ENCODE measurements at regions not wholly inside any gene's neighbourhood (a gene's known extent, or its start where the extent isn't known, plus 50 kb on each side); places are given as distances from the start of the nearest gene placed in this dataset.

DNA sequence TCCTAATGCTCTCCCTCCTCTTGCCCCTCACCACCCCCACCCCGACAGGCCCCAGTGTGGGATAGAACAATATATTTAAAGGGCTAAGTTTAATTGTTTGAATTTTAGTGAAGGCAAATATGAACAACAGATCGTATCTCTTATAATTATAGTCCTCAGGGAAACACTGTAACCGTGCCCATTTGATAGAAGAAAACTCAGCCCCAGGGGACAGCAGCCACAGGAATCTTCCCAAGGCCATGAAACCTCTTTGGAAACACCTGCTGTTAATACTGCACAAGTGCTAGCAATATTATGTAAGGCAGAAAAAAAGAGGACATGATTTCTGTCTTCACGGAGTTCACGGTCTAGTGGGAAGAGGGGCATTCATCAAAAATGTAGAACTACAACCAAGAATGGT lies 142.2 kb downstream of the URB2 start:
- TF ChIP-seq, protein P1, sequence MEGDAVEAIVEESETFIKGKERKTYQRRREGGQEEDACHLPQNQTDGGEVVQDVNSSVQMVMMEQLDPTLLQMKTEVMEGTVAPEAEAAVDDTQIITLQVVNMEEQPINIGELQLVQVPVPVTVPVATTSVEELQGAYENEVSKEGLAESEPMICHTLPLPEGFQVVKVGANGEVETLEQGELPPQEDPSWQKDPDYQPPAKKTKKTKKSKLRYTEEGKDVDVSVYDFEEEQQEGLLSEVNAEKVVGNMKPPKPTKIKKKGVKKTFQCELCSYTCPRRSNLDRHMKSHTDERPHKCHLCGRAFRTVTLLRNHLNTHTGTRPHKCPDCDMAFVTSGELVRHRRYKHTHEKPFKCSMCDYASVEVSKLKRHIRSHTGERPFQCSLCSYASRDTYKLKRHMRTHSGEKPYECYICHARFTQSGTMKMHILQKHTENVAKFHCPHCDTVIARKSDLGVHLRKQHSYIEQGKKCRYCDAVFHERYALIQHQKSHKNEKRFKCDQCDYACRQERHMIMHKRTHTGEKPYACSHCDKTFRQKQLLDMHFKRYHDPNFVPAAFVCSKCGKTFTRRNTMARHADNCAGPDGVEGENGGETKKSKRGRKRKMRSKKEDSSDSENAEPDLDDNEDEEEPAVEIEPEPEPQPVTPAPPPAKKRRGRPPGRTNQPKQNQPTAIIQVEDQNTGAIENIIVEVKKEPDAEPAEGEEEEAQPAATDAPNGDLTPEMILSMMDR (IDR thresholded peaks at IDR 0.05), result no peak

GRCh38 chr1:229769006-229769405 lies 143.0 kb downstream of the URB2 start:
- no peaks in the 10 kb centered on the region for H3K27me3 ChIP-seq
- no peak overlapping the region for H3K4me3 ChIP-seq
- no peaks in the 10 kb centered on the region for H3K36me3 ChIP-seq
- DNase-seq (ENCODE audit: low spot score), result no peak
- no peaks in the 10 kb centered on the region for H3K9me3 ChIP-seq
- TF ChIP-seq, protein P1 (IDR thresholded peaks at IDR 0.05), result no peak
- no peak overlapping the region for H3K27ac ChIP-seq
- H3K4me1 ChIP-seq, result no peaks in the 10 kb centered on the region

More for the DNA sequence above, 142.2 kb downstream of the URB2 start:
- Histone ChIP-seq H3K36me3 (no peaks in the 10 kb centered on the region), H3K27ac (no peak overlapping the region), H3K9me3 (no peaks in the 10 kb centered on the region), H3K4me3 (no peak overlapping the region), H3K27me3 (no peaks in the 10 kb centered on the region), H3K4me1 (no peaks in the 10 kb centered on the region)
- DNase-seq (ENCODE audit: low spot score), result no peak

GRCh38 chr1:229769809-229770208 lies 143.8 kb downstream of the URB2 start:
- no peaks in the 10 kb centered on the region for H3K27me3 ChIP-seq
- TF ChIP-seq, protein P1 (IDR thresholded peaks at IDR 0.05), result no peak

GRCh38 chr1:229778794-229779193 lies 152.7 kb downstream of the URB2 start:
- Histone ChIP-seq H3K27ac (no peak overlapping the region), H3K4me3 (no peak overlapping the region), H3K9me3 (no peaks in the 10 kb centered on the region), H3K4me1 (no peaks in the 10 kb centered on the region), H3K27me3 (no peaks in the 10 kb centered on the region), H3K36me3 (no peaks in the 10 kb centered on the region)
- TF ChIP-seq, protein P1 (IDR thresholded peaks at IDR 0.05), result no peak
- DNase-seq (ENCODE audit: low spot score), result no peak

More at GRCh38 chr1:229769809-229770208, 143.8 kb downstream of the URB2 start:
- H3K4me1 ChIP-seq, result no peaks in the 10 kb centered on the region
- H3K9me3 ChIP-seq, result no peaks in the 10 kb centered on the region
- no peaks in the 10 kb centered on the region for H3K36me3 ChIP-seq
- no peak for DNase-seq (ENCODE audit: low spot score)
- no peak overlapping the region for H3K4me3 ChIP-seq
- no peak overlapping the region for H3K27ac ChIP-seq

DNA sequence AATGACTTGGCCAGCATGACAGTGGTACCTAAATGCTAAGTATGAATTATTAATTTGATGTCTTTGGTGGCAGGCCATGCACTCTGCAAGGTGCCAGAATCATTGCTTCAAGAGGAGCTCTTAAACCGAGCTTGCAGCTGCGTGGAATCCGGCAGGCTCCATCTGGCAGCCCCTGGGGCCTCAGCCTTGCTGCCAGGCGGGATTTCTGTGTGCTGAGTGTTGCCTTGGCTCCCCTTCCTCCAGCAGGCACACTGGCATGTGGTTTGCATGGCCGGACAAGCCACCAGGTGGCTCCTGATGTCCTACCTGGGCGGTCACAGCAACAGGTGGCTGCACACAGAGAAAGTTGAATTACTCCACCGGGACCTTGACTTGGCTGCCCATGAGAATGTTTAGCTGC lies 155.4 kb downstream of the URB2 start:
- Histone ChIP-seq H3K9me3 (no peaks in the 10 kb centered on the region), H3K4me3 (no peak overlapping the region), H3K36me3 (no peaks in the 10 kb centered on the region), H3K27me3 (no peaks in the 10 kb centered on the region), H3K27ac (no peak overlapping the region), H3K4me1 (no peaks in the 10 kb centered on the region)
- TF ChIP-seq, protein P1 (IDR thresholded peaks at IDR 0.05), result no peak
- DNase-seq (ENCODE audit: low spot score), result no peak

GRCh38 chr1:229782469-229782868 lies 156.4 kb downstream of the URB2 start:
- H3K4me3 ChIP-seq, result no peak overlapping the region
- H3K9me3 ChIP-seq, result no peaks in the 10 kb centered on the region
- no peak for DNase-seq (ENCODE audit: low spot score)
- H3K4me1 ChIP-seq, result no peaks in the 10 kb centered on the region
- H3K27me3 ChIP-seq, result no peaks in the 10 kb centered on the region
- no peak overlapping the region for H3K27ac ChIP-seq
- TF ChIP-seq, protein P1 (IDR thresholded peaks at IDR 0.05), result no peak
- H3K36me3 ChIP-seq, result no peaks in the 10 kb centered on the region

Data from right atrium auricular region (tissue), 2 donors.